Pancreas (tissue), 10 donors: ENCODE measurements at regions not wholly inside any gene's neighbourhood (a gene's known extent, or its start where the extent isn't known, plus 50 kb on each side); places are given as distances from the start of the nearest gene placed in this dataset.

Experiments used
- ATAC-seq, 4 donors: fragments of 200-7000 bp; cut with Tn5 transposase; one replicate each; pipeline versions ENCODE4 v1.8.0 to v1.9.1; 2020; ENCODE audit warnings: mild to moderate bottlenecking in 4 of 4, moderate library complexity in 4 of 4
- DNase-seq, 6 donors: peaks; one replicate each; pipeline ENCODE4 v3.0.0-alpha.2; 2020
- FAIRE-seq: peaks from 2 replicates; lab custom pipeline; 2012; peaks lifted over from hg19 to GRCh38; lab: Jason Lieb, UNC
- H3K27ac ChIP-seq, 4 donors: fragments of 200-600 bp; sonication (generic); 1 replicate in 3 of 4; 2 replicates in 1 of 4; pipeline versions ENCODE4 v1.5.0 to v1.8.0; 2020
- H3K27me3 ChIP-seq, 4 donors: fragments of 200-600 bp; one replicate each; pipeline ENCODE4 v1.8.0; 2021
- H3K36me3 ChIP-seq, 3 donors: fragments of 200-600 bp; sonication (generic) in 1 of 3; one replicate each; pipeline versions ENCODE4 v1.5.0 to v1.8.0; 2020 to 2021
- H3K4me1 ChIP-seq, 3 donors: fragments of 200-600 bp; one replicate each; pipeline ENCODE4 v1.8.0; 2021
- H3K4me3 ChIP-seq, 4 donors: fragments of 200-600 bp; sonication (generic) in 2 of 4; one replicate each; pipeline versions ENCODE4 v1.5.0 to v1.8.0; 2020 to 2021
- H3K9me3 ChIP-seq, 4 donors: fragments of 200-600 bp; one replicate each; pipeline ENCODE4 v1.8.0; 2021
- CTCF ChIP-seq, 4 donors: fragments of 200-600 bp; sonication (generic) in 3 of 4; IDR thresholded peaks; one replicate each; pipeline versions ENCODE4 v1.5.0 to v1.8.0; 2021; ENCODE audit warnings: antibody characterized with exemption in 4 of 4
- WGBS, 2 donors: extraction: QIAGEN DNeasy Blood & Tissue Kit; methylation state at CpG; one replicate each; pipeline ENCODE4 v1.1.7; 2013; 5-methylcytosine and 5-hydroxymethylcytosine counted together
- intact Hi-C, 3 donors: fragments of 100-400 bp; cut with DNase I; formaldehyde crosslinking; loops; one replicate each; pipeline versions ENCODE4 v1.11.1 to v1.14.2; 2022
- donor health status: healthy with polysubstance abuse.
- donor health status: DM: no; HTN: no; CAD: no; lungs with moderate emphysema.
- donor health status: DM: no; HTN: no; CAD: no.
- donor health status: control.
- donor health status: control.
- donor health status: Bipolar disorder and iron deficiency.
- donor health status: DM: yes; HTN: yes; CAD: no.
- donor health status: DM: no; HTN: no; CAD: no.
- donor health status: DM: no; HTN: no; CAD: no.
- donor health status: DM: yes; HTN: yes; CAD: no.

GRCh38 chr3:64827431-64827830 is 139.6 kb upstream of the ADAMTS9 start:
- DNase-seq (no peak), ATAC-seq (peak in 1 of 4 donors; percentile 73), FAIRE-seq (no peak)

GRCh38 chr3:64827019-64827418 is 139.2 kb upstream of the ADAMTS9 start:
- Histone ChIP-seq H3K36me3 (no peaks in the 10 kb centered on the region), H3K4me3 (no peak overlapping the region), H3K27ac (no peak overlapping the region), H3K9me3 (no peaks in the 10 kb centered on the region), H3K4me1 (no peaks in the 10 kb centered on the region), H3K27me3 (no peaks in the 10 kb centered on the region)
- no peak for DNase-seq
- intact Hi-C loops = no loop called here
- FAIRE-seq = no peak
- no peak for TF ChIP-seq CTCF (IDR thresholded peaks at IDR 0.05)
- ATAC-seq = no peak

More at GRCh38 chr3:64827431-64827830, 139.6 kb upstream of the ADAMTS9 start:
- intact Hi-C loops = no loop called here
- no peaks in the 10 kb centered on the region for H3K36me3 ChIP-seq
- H3K4me3 ChIP-seq = no peak overlapping the region
- no peaks in the 10 kb centered on the region for H3K4me1 ChIP-seq
- TF ChIP-seq CTCF (IDR thresholded peaks at IDR 0.05) = no peak
- H3K27ac ChIP-seq = no peak overlapping the region
- 70 to 74% methylated on average over 2 of the region's 2 CpGs for WGBS, 2 donors
- no peaks in the 10 kb centered on the region for H3K27me3 ChIP-seq
- no peaks in the 10 kb centered on the region for H3K9me3 ChIP-seq

- no peaks in the 10 kb centered on the region for H3K36me3 ChIP-seq
- 92 to 93% methylated on average over 2 of the region's 2 CpGs for WGBS, 2 donors
- H3K27me3 ChIP-seq = no peaks in the 10 kb centered on the region
- ATAC-seq = no peak
- no peak for TF ChIP-seq CTCF (IDR thresholded peaks at IDR 0.05)
- H3K4me1 ChIP-seq = no peaks in the 10 kb centered on the region
- FAIRE-seq = no peak
- no peak overlapping the region for H3K27ac ChIP-seq
- DNase-seq = no peak
- H3K4me3 ChIP-seq = no peak overlapping the region
- intact Hi-C loops = no loop called here
- H3K9me3 ChIP-seq = no peaks in the 10 kb centered on the region
Measured at GRCh38 chr3:64825404-64826120, 137.8 kb upstream of the ADAMTS9 start.

- FAIRE-seq (no peak), DNase-seq (no peak), ATAC-seq (no peak)
- no peak for TF ChIP-seq CTCF (IDR thresholded peaks at IDR 0.05)
- no peak overlapping the region for H3K27ac ChIP-seq
- H3K9me3 ChIP-seq = no peaks in the 10 kb centered on the region
- intact Hi-C loops = no loop called here
- no peaks in the 10 kb centered on the region for H3K36me3 ChIP-seq
- H3K27me3 ChIP-seq = no peaks in the 10 kb centered on the region
- H3K4me1 ChIP-seq = no peaks in the 10 kb centered on the region
- WGBS, 2 donors = 85 to 91% methylated on average over 4 of the region's 4 CpGs
- H3K4me3 ChIP-seq = no peak overlapping the region
Measured at GRCh38 chr3:64824394-64824909, 136.7 kb upstream of the ADAMTS9 start.

- Histone ChIP-seq H3K4me1 (peaks cover 0 to 2% (median 0%) of the 10 kb centered on the region in 3 donors), H3K27ac (no peak overlapping the region), H3K9me3 (no peaks in the 10 kb centered on the region), H3K27me3 (no peaks in the 10 kb centered on the region), H3K4me3 (no peak overlapping the region), H3K36me3 (no peaks in the 10 kb centered on the region)
- FAIRE-seq (no peak), ATAC-seq (no peak), DNase-seq (no peak)
- no peak for TF ChIP-seq CTCF (IDR thresholded peaks at IDR 0.05)
- intact Hi-C loops = no loop called here
- 97 to 100% methylated on average over 1 of the region's 1 CpG for WGBS, 2 donors
Measured at GRCh38 chr3:64818196-64818595, 130.4 kb upstream of the ADAMTS9 start.
